OCI-LY1 (cell line): ENCODE measurements at regions not wholly inside any gene's neighbourhood (a gene's known extent, or its start where the extent isn't known, plus 50 kb on each side); places are given as distances from the start of the nearest gene placed in this dataset.

ENCODE experiments used
- CTCF ChIP-seq: fragments of 200-600 bp; sonication (generic), shearing (Covaris generic); IDR thresholded peaks from 2 replicates; pipeline ENCODE4 v1.5.1; 2017; ENCODE audit warnings: mild to moderate bottlenecking, antibody characterized with exemption, low read length, moderate library complexity, mixed read lengths
- EZH2 ChIP-seq: fragments of 200-600 bp; sonication (generic), shearing (Covaris generic); IDR thresholded peaks from 2 replicates; pipeline ENCODE4 v1.8.0; 2017; ENCODE audit warnings: borderline replicate concordance, mixed run types, mild to moderate bottlenecking, antibody characterized with exemption, low read length, moderate library complexity, mixed read lengths

- no peak for TF ChIP-seq CTCF
- no peak for TF ChIP-seq EZH2
Observed at GRCh38 chr3:26827169-26827568, 204.6 kb downstream of the LRRC3B start.
